ENCODE measurements at regions not wholly inside any gene's neighbourhood (a gene's known extent, or its start where the extent isn't known, plus 50 kb on each side); places are given as distances from the start of the nearest gene placed in this dataset.

DNA sequence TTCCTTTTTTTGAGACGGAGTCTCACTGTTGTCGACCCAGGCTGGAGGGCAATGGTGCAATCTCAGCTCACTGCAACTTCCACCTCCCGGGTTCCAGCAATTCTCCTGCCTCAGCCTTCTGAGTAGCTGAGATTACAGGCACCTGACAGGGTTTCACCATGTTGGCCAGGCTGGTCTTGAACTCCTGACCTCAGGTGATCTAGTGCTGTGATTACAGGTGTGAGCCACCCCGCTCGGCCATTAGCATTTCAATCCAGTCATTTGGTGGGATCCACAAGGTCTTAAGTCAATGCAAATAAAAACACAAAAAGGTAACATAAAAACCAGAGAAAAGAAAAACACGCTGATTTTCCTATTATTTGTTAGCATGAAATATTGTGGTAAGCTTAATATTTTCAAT, 1227.2 kb upstream of the TENM4 start:
- TF ChIP-seq, protein P1, sequence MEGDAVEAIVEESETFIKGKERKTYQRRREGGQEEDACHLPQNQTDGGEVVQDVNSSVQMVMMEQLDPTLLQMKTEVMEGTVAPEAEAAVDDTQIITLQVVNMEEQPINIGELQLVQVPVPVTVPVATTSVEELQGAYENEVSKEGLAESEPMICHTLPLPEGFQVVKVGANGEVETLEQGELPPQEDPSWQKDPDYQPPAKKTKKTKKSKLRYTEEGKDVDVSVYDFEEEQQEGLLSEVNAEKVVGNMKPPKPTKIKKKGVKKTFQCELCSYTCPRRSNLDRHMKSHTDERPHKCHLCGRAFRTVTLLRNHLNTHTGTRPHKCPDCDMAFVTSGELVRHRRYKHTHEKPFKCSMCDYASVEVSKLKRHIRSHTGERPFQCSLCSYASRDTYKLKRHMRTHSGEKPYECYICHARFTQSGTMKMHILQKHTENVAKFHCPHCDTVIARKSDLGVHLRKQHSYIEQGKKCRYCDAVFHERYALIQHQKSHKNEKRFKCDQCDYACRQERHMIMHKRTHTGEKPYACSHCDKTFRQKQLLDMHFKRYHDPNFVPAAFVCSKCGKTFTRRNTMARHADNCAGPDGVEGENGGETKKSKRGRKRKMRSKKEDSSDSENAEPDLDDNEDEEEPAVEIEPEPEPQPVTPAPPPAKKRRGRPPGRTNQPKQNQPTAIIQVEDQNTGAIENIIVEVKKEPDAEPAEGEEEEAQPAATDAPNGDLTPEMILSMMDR (IDR thresholded peaks at IDR 0.05; ENCODE audit: low read depth, low read length, poor library complexity, severe bottlenecking): no peak
- TF ChIP-seq EZH2phosphoT487 (IDR thresholded peaks at IDR 0.05; ENCODE audit: borderline replicate concordance, low read length): no peak
